T-cell (primary cell): ENCODE measurements at regions not wholly inside any gene's neighbourhood (a gene's known extent, or its start where the extent isn't known, plus 50 kb on each side); places are given as distances from the start of the nearest gene placed in this dataset.

Experiments
- ATAC-seq, 4 experiments: fragments of 200-7000 bp in 3 of 4; fragments of 150-1000 bp in 1 of 4; cut with Tn5 transposase; replicated peaks in 1 of 4; 1 replicate in 3 of 4; 2 replicates in 1 of 4; pipeline ENCODE4 v1.10.0; 2021; ENCODE audit warnings: moderate library complexity in 3 of 4, mild to moderate bottlenecking in 2 of 4, moderate number of reproducible peaks in 1 of 4
- CTCF ChIA-PET, 2 donors: fragments of 300-600 bp; sonication (Branson Sonifier 250); formaldehyde crosslinking; loops; one replicate each; lab custom pipeline; 2022; ENCODE audit warnings: antibody characterized with exemption in 2 of 2; lab: Charles Lee
- POLR2A ChIA-PET, 2 donors: fragments of 300-600 bp; sonication (Branson Sonifier 250); formaldehyde crosslinking; loops; one replicate each; lab custom pipeline; 2022; ENCODE audit warnings: antibody characterized with exemption in 2 of 2; lab: Charles Lee
- DNase-seq, 35 experiments: peaks; one replicate each; pipeline versions ENCODE4 v3.0.0 to v3.0.0-alpha.2; 2013 to 2023
- H3K27ac ChIP-seq: one replicate; pipeline ENCODE4 v1.5.1; 2013; ENCODE audit warnings: low read length
- H3K27me3 ChIP-seq, 2 experiments: replicated peaks in 1 of 2; 1 replicate in 1 of 2; 2 replicates in 1 of 2; pipeline versions ENCODE4 v1.6.1 to v1.7.0; 2013; ENCODE audit warnings: low read length in 1 of 2, mixed read lengths in 1 of 2; ENCODE audit not compliant: control insufficient read depth in 2 of 2, insufficient read depth in 2 of 2; ENCODE audit errors: extremely low read depth in 1 of 2
- H3K36me3 ChIP-seq, 2 donors: 1 replicate in 1 of 2; 2 replicates in 1 of 2; pipeline versions ENCODE4 v1.6.1 to v1.7.0; 2013; ENCODE audit warnings: low read length in 1 of 2; ENCODE audit not compliant: control insufficient read depth in 2 of 2, insufficient read depth in 1 of 2; ENCODE audit errors: extremely low read depth in 1 of 2
- H3K4me1 ChIP-seq, 2 experiments: 1 replicate in 1 of 2; 2 replicates in 1 of 2; pipeline versions ENCODE4 v1.6.1 to v1.7.0; 2013; ENCODE audit warnings: low read length in 2 of 2, mixed read lengths in 1 of 2; ENCODE audit not compliant: insufficient read depth in 2 of 2, control insufficient read depth in 1 of 2; ENCODE audit errors: extremely low read depth in 1 of 2
- H3K4me3 ChIP-seq, 2 donors: 1 replicate in 1 of 2; 2 replicates in 1 of 2; pipeline versions ENCODE4 v1.5.1 to v1.7.0; 2013; ENCODE audit warnings: mild to moderate bottlenecking in 2 of 2, low read length in 1 of 2, moderate library complexity in 1 of 2; ENCODE audit not compliant: control insufficient read depth in 1 of 2; ENCODE audit errors: extremely low read depth in 1 of 2
- H3K9me3 ChIP-seq: 2 replicates; pipeline ENCODE4 v1.7.0; 2013
- H3K27ac Mint-ChIP-seq, 2 donors: one replicate each; pipeline ENCODE4 v1.8.0; 2020 to 2021; ENCODE audit warnings: mild to moderate bottlenecking in 2 of 2, mixed read lengths in 2 of 2
- H3K27me3 Mint-ChIP-seq, 2 donors: one replicate each; pipeline ENCODE4 v1.8.0; 2021 to 2022; ENCODE audit warnings: mixed read lengths in 2 of 2
- H3K36me3 Mint-ChIP-seq: one replicate; pipeline ENCODE4 v1.8.0; 2021; ENCODE audit warnings: mixed read lengths
- H3K4me1 Mint-ChIP-seq, 3 donors: one replicate each; pipeline ENCODE4 v1.8.0; 2020 to 2022; ENCODE audit warnings: mixed read lengths in 3 of 3, mild to moderate bottlenecking in 1 of 3
- H3K4me3 Mint-ChIP-seq, 3 donors: one replicate each; pipeline ENCODE4 v1.8.0; 2020 to 2022; ENCODE audit warnings: mild to moderate bottlenecking in 3 of 3, mixed read lengths in 3 of 3, moderate library complexity in 3 of 3
- H3K9me3 Mint-ChIP-seq, 3 donors: one replicate each; pipeline ENCODE4 v1.8.0; 2020 to 2022; ENCODE audit warnings: mixed read lengths in 3 of 3
- WGBS: methylation state at CpG from one replicate; pipeline ENCODE4 v1.1.5; 2013; ENCODE audit warnings: missing lambda C conversion rate; ENCODE audit not compliant: insufficient coverage; 5-methylcytosine and 5-hydroxymethylcytosine counted together

DNA sequence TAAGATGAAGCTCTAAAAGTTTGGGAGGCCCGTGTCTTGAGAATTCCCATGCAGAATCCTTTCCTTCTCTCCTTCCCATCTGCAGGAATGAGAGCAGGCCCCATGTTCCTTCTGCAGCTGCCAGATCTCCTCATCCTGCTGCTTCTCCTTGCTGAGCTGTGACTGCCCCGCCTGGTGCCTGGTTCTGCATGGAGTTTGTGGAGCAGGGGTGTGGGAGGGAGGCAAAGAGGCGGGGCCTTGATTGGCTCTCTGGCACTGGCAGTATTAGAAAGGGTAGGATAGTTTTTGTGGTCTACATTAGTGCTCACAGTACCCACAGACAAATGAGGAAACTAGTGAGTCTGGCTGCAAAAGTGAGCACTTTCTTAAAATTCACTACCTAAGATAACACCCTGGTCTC lies 91.1 kb upstream of the CLPB start:
- Histone ChIP-seq H3K27ac (no peak overlapping the region), H3K36me3 (no peaks in the 10 kb centered on the region), H3K4me1 (peaks cover 0 to 19% of the 10 kb centered on the region in 2 experiments), H3K9me3 (no peaks in the 10 kb centered on the region), H3K27me3 (no peaks in the 10 kb centered on the region), H3K4me3 (no peak overlapping the region)
- ChIA-PET CTCF (no interaction called here), POLR2A (no interaction called here)
- no peaks in the 10 kb centered on the region for H3K9me3 Mint-ChIP-seq
- H3K4me3 Mint-ChIP-seq = no peak overlapping the region
- no peaks in the 10 kb centered on the region for H3K36me3 Mint-ChIP-seq
- H3K27me3 Mint-ChIP-seq = no peaks in the 10 kb centered on the region
- DNase-seq = no peak
- ATAC-seq = no peak
- peaks cover 11 to 19% (median 18%) of the 10 kb centered on the region in 3 donors for H3K4me1 Mint-ChIP-seq
- WGBS = no CpG with 5 or more reads among the region's 3 CpGs
- no peak overlapping the region for H3K27ac Mint-ChIP-seq

DNA sequence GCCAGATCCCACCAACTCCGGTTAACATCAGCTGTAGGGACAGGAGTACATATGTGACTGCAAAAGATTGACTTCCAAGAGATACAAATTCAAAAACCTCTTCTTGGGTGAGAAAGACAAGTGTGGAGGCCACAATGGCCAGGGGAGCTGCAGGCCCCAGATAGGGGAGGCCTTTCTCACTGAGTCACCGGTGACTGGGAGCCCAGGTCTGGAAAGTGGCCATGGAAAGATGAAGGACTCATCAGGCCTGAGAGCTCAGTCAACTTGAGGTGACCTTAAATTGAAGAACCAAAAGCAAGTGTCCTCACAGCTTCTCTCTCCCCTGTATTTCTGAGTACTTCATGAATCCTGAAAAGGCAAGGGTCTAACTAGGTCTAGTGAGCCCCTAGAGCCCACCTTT lies 90.4 kb upstream of the CLPB start:
- CTCF ChIA-PET = interaction anchor here in 1 of 2 donors (0.6 kb wide), 1 partner anchor 26 kb away, joined by 3 read pairs; no protein-coding TSS in a partner anchor
- H3K27ac Mint-ChIP-seq = no peak overlapping the region

DNA sequence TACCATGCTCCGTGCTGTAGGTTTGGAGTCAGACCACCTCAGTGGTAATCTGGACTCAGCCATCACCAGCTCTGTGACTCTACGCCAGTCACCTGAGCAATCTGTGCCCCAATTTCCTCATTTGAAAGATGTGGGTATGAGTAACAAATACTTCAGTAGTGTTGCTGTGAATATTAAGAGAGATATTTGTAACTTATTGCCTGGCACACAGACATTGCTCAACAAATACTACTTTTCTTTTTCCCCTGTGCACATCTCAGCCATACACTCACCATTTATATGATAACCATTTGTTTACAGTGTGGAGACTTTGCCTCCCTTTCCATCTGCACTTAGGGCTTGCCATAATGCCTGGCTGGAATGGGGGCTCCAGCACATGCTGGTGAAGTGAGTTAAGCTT lies 89.7 kb upstream of the CLPB start:
- POLR2A ChIA-PET = no interaction called here
- no peak overlapping the region for H3K4me3 ChIP-seq
- Mint-ChIP-seq H3K27me3 (no peaks in the 10 kb centered on the region), H3K9me3 (no peaks in the 10 kb centered on the region), H3K4me1 (peaks cover 25 to 33% (median 33%) of the 10 kb centered on the region in 3 donors), H3K27ac (no peak overlapping the region), H3K4me3 (no peak overlapping the region), H3K36me3 (no peaks in the 10 kb centered on the region)
- WGBS = 100% methylated on average over 1 of the region's 2 CpGs
- H3K27ac ChIP-seq = no peak overlapping the region
- no peaks in the 10 kb centered on the region for H3K36me3 ChIP-seq
- H3K9me3 ChIP-seq = no peaks in the 10 kb centered on the region
- H3K4me1 ChIP-seq = peaks cover 4 to 30% of the 10 kb centered on the region in 2 experiments
- CTCF ChIA-PET = interaction anchor here in 1 of 2 donors (0.6 kb wide), 1 partner anchor 25 kb away, joined by 3 read pairs; no protein-coding TSS in a partner anchor
- ATAC-seq (no peak), DNase-seq (no peak)
- no peaks in the 10 kb centered on the region for H3K27me3 ChIP-seq

More for the DNA sequence above, 90.4 kb upstream of the CLPB start:
- ATAC-seq (no peak), DNase-seq (no peak)
- Mint-ChIP-seq H3K36me3 (no peaks in the 10 kb centered on the region), H3K9me3 (no peaks in the 10 kb centered on the region), H3K4me3 (no peak overlapping the region), H3K27me3 (no peaks in the 10 kb centered on the region), H3K4me1 (peaks cover 18 to 26% (median 25%) of the 10 kb centered on the region in 3 donors)
- Histone ChIP-seq H3K9me3 (no peaks in the 10 kb centered on the region), H3K27me3 (no peaks in the 10 kb centered on the region), H3K4me3 (no peak overlapping the region), H3K4me1 (peaks cover 0 to 25% of the 10 kb centered on the region in 2 experiments), H3K27ac (no peak overlapping the region), H3K36me3 (no peaks in the 10 kb centered on the region)
- POLR2A ChIA-PET = no interaction called here
- 100% methylated on average over 2 of the region's 2 CpGs for WGBS

DNA sequence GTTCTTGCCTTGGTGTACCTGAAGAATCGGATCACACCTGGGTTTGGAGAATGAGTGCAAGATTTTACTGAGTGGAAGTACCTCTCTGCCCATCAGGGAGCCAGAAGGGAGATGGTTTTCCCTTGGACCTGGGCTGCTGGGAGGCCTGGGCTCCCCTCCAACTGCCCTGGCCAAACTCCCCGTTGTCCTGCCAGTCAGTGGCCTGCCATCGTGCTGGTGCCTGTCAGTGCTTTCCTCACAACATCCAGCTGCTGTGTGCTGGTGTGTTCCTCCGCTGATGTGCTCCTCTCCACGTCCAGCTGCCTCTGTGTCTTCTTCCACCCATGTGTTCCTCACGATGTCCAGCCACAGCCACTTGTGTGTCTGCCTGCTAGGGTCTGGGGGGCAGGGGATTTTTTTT lies 87.9 kb upstream of the CLPB start:
- DNase-seq = no peak
- peaks cover 27 to 36% (median 33%) of the 10 kb centered on the region in 3 donors for H3K4me1 Mint-ChIP-seq
- H3K27ac Mint-ChIP-seq = no peak overlapping the region
- no peak overlapping the region for H3K27ac ChIP-seq
- no peaks in the 10 kb centered on the region for H3K9me3 Mint-ChIP-seq
- H3K4me1 ChIP-seq = peaks cover 4 to 36% of the 10 kb centered on the region in 2 experiments
- WGBS = 100% methylated on average over 3 of the region's 6 CpGs
- no peaks in the 10 kb centered on the region for H3K36me3 Mint-ChIP-seq
- no peak overlapping the region for H3K4me3 Mint-ChIP-seq
- no peaks in the 10 kb centered on the region for H3K9me3 ChIP-seq
- H3K27me3 ChIP-seq = no peaks in the 10 kb centered on the region
- ATAC-seq = no peak
- H3K27me3 Mint-ChIP-seq = no peaks in the 10 kb centered on the region
- CTCF ChIA-PET = no interaction called here
- H3K36me3 ChIP-seq = no peaks in the 10 kb centered on the region
- no peak overlapping the region for H3K4me3 ChIP-seq
- POLR2A ChIA-PET = no interaction called here

DNA sequence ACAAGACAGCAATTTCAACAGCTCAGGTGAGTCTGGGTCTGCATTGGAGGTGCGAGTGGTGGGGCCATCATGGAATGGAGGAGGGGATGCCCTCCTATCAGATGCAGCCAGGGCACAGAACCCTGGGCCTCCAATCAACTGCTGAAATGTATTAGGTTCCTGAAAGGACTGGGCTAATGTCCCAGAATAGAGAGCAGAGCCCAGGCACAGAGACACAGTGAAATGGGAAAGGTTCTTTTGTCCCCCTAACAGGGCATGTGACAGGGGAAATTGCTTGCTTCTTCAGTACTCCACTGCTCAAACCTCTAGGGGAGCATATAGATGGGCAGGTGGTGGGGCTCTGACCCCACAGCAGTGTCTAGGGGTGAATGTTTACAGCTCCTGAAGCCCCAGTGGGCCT lies 87.3 kb upstream of the CLPB start:
- H3K4me3 Mint-ChIP-seq = peak overlapping the region in 1 of 3 donors; percentile 77

DNA sequence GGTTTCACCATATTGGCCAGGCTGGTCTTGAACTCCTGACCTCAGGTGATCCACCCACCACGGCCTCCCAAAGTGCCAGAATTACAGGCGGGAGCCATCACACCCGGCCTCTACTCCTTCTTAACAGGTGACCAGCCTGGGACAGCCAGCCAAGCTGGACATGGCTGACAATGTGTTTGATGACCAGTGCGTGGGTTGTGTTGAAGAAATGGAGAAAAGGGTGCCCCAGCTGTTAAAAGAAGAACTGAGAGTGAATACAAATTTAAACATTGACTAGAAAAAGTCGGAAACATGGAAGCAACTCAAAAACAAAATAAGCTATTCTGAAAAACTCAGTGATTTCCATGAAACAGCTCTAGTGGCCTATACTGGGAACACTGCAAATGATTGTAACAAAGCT lies 86.5 kb upstream of the CLPB start:
- Histone ChIP-seq H3K9me3 (no peaks in the 10 kb centered on the region), H3K4me1 (peaks cover 4 to 36% of the 10 kb centered on the region in 2 experiments), H3K36me3 (no peaks in the 10 kb centered on the region), H3K4me3 (no peak overlapping the region), H3K27ac (no peak overlapping the region), H3K27me3 (no peaks in the 10 kb centered on the region)
- ATAC-seq (no peak), DNase-seq (no peak)
- peak overlapping the region in 1 of 2 donors; percentile 95 for H3K27ac Mint-ChIP-seq
- no peaks in the 10 kb centered on the region for H3K9me3 Mint-ChIP-seq
- no peaks in the 10 kb centered on the region for H3K27me3 Mint-ChIP-seq
- ChIA-PET POLR2A (no interaction called here), CTCF (no interaction called here)
- H3K4me1 Mint-ChIP-seq = peaks cover 27 to 38% (median 33%) of the 10 kb centered on the region in 3 donors
- WGBS = 94% methylated on average over 2 of the region's 5 CpGs
- peak overlapping the region in 1 of 3 donors; percentile 77 for H3K4me3 Mint-ChIP-seq
- H3K36me3 Mint-ChIP-seq = no peaks in the 10 kb centered on the region

More for the DNA sequence above, 87.3 kb upstream of the CLPB start:
- Histone ChIP-seq H3K4me3 (no peak overlapping the region), H3K27me3 (no peaks in the 10 kb centered on the region), H3K4me1 (peaks cover 4 to 36% of the 10 kb centered on the region in 2 experiments), H3K9me3 (no peaks in the 10 kb centered on the region), H3K36me3 (no peaks in the 10 kb centered on the region), H3K27ac (no peak overlapping the region)
- no peak for ATAC-seq
- Mint-ChIP-seq H3K27me3 (no peaks in the 10 kb centered on the region), H3K9me3 (no peaks in the 10 kb centered on the region), H3K27ac (no peak overlapping the region), H3K36me3 (no peaks in the 10 kb centered on the region), H3K4me1 (peaks cover 27 to 38% (median 33%) of the 10 kb centered on the region in 3 donors)
- POLR2A ChIA-PET = no interaction called here
- WGBS = 100% methylated on average over 1 of the region's 1 CpG
- CTCF ChIA-PET = no interaction called here
- DNase-seq = no peak
